NB4 (cell line): ENCODE measurements at regions not wholly inside any gene's neighbourhood (a gene's known extent, or its start where the extent isn't known, plus 50 kb on each side); places are given as distances from the start of the nearest gene placed in this dataset.

Experiments used
- DNase-seq: peaks from one replicate; pipeline ENCODE4 v3.0.0; 2010; ENCODE audit warnings: low read depth
- H3K4me3 ChIP-seq: one replicate; pipeline ENCODE4 v1.5.1; 2011; ENCODE audit warnings: mild to moderate bottlenecking, low read depth, low read length, moderate library complexity
- MYC ChIP-seq: IDR thresholded peaks from 2 replicates; pipeline ENCODE4 v1.6.1; 2011; ENCODE audit warnings: low read depth, low read length
- POLR2A ChIP-seq: IDR thresholded peaks from 2 replicates; pipeline ENCODE4 v1.6.1; 2011; ENCODE audit warnings: mild to moderate bottlenecking; ENCODE audit not compliant: insufficient read length; ENCODE audit errors: extremely low read depth
- TF ChIP-seq, protein P1 (sequence below): IDR thresholded peaks from 2 replicates; pipeline ENCODE4 v1.6.1; 2011; ENCODE audit warnings: low read depth, low read length
- TF ChIP-seq, protein P2 (sequence below): IDR thresholded peaks from one replicate; pipeline ENCODE4 v1.5.1; 2012; ENCODE audit warnings: low read depth, low read length

GRCh38 chr16:50469121-50469743, 79.0 kb upstream of the NKD1 start:
- TF ChIP-seq, protein P1, sequence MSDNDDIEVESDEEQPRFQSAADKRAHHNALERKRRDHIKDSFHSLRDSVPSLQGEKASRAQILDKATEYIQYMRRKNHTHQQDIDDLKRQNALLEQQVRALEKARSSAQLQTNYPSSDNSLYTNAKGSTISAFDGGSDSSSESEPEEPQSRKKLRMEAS: no peak
- TF ChIP-seq, protein P2, sequence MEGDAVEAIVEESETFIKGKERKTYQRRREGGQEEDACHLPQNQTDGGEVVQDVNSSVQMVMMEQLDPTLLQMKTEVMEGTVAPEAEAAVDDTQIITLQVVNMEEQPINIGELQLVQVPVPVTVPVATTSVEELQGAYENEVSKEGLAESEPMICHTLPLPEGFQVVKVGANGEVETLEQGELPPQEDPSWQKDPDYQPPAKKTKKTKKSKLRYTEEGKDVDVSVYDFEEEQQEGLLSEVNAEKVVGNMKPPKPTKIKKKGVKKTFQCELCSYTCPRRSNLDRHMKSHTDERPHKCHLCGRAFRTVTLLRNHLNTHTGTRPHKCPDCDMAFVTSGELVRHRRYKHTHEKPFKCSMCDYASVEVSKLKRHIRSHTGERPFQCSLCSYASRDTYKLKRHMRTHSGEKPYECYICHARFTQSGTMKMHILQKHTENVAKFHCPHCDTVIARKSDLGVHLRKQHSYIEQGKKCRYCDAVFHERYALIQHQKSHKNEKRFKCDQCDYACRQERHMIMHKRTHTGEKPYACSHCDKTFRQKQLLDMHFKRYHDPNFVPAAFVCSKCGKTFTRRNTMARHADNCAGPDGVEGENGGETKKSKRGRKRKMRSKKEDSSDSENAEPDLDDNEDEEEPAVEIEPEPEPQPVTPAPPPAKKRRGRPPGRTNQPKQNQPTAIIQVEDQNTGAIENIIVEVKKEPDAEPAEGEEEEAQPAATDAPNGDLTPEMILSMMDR: no peak
- TF ChIP-seq MYC: no peak
- no peak for TF ChIP-seq POLR2A

DNA sequence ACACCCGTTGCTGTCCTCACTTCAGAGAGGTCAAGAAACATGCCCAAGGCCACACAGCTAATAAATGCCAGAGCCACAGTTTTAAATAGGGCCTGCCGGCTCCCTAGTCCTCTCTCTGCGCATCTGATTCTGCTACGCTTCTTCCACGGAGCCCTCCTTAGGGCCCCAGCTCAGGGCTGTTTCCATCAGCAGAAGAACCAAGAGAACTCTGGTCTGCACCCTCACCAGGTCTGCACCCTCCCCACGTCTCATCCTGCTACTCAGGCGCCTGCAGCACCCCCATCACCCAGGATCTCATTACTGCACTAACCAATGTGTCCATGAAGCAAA, 79.5 kb upstream of the NKD1 start:
- no peak for DNase-seq
- TF ChIP-seq POLR2A (no peak), MYC (no peak)
- TF ChIP-seq, protein P1: no peak
- TF ChIP-seq, protein P2: no peak
- no peak overlapping the region for H3K4me3 ChIP-seq

More at GRCh38 chr16:50469121-50469743, 79.0 kb upstream of the NKD1 start:
- no peak overlapping the region for H3K4me3 ChIP-seq
- DNase-seq: no peak

- no peak overlapping the region for H3K4me3 ChIP-seq
- TF ChIP-seq POLR2A: no peak
- TF ChIP-seq, protein P2: no peak
- TF ChIP-seq MYC: no peak
- TF ChIP-seq, protein P1: no peak
- peak; percentile 25 for DNase-seq
These were observed 80.0 kb upstream of the NKD1 start for GRCh38 chr16:50467943-50468748.

GRCh38 chr16:50467559-50467942, 80.6 kb upstream of the NKD1 start:
- H3K4me3 ChIP-seq: no peak overlapping the region
- TF ChIP-seq, protein P1: no peak
- TF ChIP-seq, protein P2: no peak
- TF ChIP-seq POLR2A (no peak), MYC (no peak)

GRCh38 chr16:50466170-50466569, 82.0 kb upstream of the NKD1 start:
- TF ChIP-seq, protein P2: no peak
- TF ChIP-seq POLR2A: no peak
- TF ChIP-seq MYC: no peak
- TF ChIP-seq, protein P1: no peak
- no peak for DNase-seq
- H3K4me3 ChIP-seq: no peak overlapping the region

More at GRCh38 chr16:50467559-50467942, 80.6 kb upstream of the NKD1 start:
- no peak for DNase-seq
